Esophagus squamous epithelium (tissue), 5 donors: ENCODE measurements at regions not wholly inside any gene's neighbourhood (a gene's known extent, or its start where the extent isn't known, plus 50 kb on each side); places are given as distances from the start of the nearest gene placed in this dataset.

Source experiments
- DNase-seq: peaks from one replicate; lab custom pipeline; 2025; lab: John Stamatoyannopoulos, UW
- H3K27ac ChIP-seq, 4 donors: fragments of 200-600 bp; sonication (generic); one replicate each; pipeline ENCODE4 v1.5.1; 2016 to 2019; ENCODE audit warnings: mild to moderate bottlenecking in 1 of 4
- H3K27me3 ChIP-seq, 4 donors: fragments of 200-600 bp; sonication (generic); 1 replicate in 3 of 4; 2 replicates in 1 of 4; pipeline versions ENCODE4 v1.5.1 to v1.6.0; 2017 to 2021; ENCODE audit warnings: antibody characterized with exemption in 1 of 4
- H3K36me3 ChIP-seq, 3 donors: fragments of 200-600 bp; sonication (generic); one replicate each; pipeline ENCODE4 v1.5.1; 2016 to 2019
- H3K4me1 ChIP-seq, 3 donors: fragments of 200-600 bp; sonication (generic); one replicate each; pipeline ENCODE4 v1.5.1; 2017 to 2019
- H3K4me3 ChIP-seq, 4 donors: fragments of 200-600 bp; sonication (generic); 1 replicate in 3 of 4; 2 replicates in 1 of 4; pipeline ENCODE4 v1.5.1; 2016 to 2019; ENCODE audit warnings: mild to moderate bottlenecking in 2 of 4, moderate library complexity in 1 of 4
- H3K9me3 ChIP-seq, 3 donors: fragments of 200-600 bp; sonication (generic); one replicate each; pipeline ENCODE4 v1.5.1; 2016 to 2019
- POLR2A ChIP-seq, 4 donors: fragments of 450-650 bp; IDR thresholded peaks; one replicate each; pipeline ENCODE4 v1.6.1; 2017; ENCODE audit warnings: antibody characterized with exemption in 4 of 4, mild to moderate bottlenecking in 4 of 4, moderate library complexity in 3 of 4
- WGBS, 2 donors: methylation state at CpG; one replicate each; pipeline ENCODE4 v1.1.5; 2018; 5-methylcytosine and 5-hydroxymethylcytosine counted together
- intact Hi-C: fragments of 100-400 bp; cut with DNase I; formaldehyde crosslinking; loops from one replicate; pipeline ENCODE4 v1.15.0; 2022
- TF ChIP-seq, protein P1 (sequence below), 6 experiments: fragments of 450-650 bp in 4 of 6; fragments of 200-600 bp in 2 of 6; sonication (generic) in 2 of 6; IDR thresholded peaks; one replicate each; pipeline ENCODE4 v1.5.1; 2016 to 2019; ENCODE audit warnings: antibody characterized with exemption in 6 of 6, mild to moderate bottlenecking in 4 of 6, moderate library complexity in 4 of 6
- donor health status: DM: yes; HTN: yes; CAD: no.

DNA sequence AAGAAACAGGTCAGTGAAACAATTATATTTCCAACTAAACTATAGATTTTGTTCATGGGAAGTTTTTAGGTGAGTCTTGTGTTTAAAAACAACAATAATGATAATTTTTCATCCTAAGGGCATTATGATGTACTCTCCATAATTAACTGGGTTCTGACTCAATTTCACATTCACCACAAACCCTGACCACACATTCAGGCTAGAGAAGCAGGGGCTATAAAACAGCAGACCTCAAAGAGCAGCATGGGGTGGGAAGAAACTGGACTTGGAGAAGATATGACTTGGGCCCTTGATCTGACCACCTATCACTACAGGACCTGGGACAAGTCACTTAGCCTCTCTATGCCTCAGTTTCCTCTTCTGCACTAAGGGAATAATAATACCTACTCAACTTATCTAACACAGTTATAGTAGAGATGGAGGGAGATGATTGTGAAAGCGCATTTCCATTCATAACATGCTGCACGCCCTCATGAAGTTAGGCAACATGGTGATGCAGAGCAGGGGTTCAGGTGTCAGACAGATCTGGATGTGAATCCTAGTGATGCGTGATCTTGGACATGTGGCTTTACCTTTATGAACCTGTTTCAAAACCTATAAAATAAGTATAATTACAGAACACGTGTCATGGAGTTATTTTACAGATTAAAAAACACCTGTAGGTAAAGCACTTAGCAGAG lies 63.0 kb upstream of the ACP3 start:
- no peaks in the 10 kb centered on the region for H3K36me3 ChIP-seq
- no peaks in the 10 kb centered on the region for H3K27me3 ChIP-seq
- 57 to 77% methylated on average over 4 of the region's 4 CpGs for WGBS, 2 donors
- peaks cover 0 to 9% (median 0%) of the 10 kb centered on the region in 3 donors for H3K4me1 ChIP-seq
- no peak for DNase-seq
- H3K4me3 ChIP-seq = no peak overlapping the region
- no peak for TF ChIP-seq POLR2A (IDR thresholded peaks at IDR 0.05)
- TF ChIP-seq, protein P1, sequence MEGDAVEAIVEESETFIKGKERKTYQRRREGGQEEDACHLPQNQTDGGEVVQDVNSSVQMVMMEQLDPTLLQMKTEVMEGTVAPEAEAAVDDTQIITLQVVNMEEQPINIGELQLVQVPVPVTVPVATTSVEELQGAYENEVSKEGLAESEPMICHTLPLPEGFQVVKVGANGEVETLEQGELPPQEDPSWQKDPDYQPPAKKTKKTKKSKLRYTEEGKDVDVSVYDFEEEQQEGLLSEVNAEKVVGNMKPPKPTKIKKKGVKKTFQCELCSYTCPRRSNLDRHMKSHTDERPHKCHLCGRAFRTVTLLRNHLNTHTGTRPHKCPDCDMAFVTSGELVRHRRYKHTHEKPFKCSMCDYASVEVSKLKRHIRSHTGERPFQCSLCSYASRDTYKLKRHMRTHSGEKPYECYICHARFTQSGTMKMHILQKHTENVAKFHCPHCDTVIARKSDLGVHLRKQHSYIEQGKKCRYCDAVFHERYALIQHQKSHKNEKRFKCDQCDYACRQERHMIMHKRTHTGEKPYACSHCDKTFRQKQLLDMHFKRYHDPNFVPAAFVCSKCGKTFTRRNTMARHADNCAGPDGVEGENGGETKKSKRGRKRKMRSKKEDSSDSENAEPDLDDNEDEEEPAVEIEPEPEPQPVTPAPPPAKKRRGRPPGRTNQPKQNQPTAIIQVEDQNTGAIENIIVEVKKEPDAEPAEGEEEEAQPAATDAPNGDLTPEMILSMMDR (IDR thresholded peaks at IDR 0.05) = no peak
- intact Hi-C loops = loop anchor here (5.0 kb wide), 1 partner anchor 88 kb away; no protein-coding TSS in a partner anchor
- H3K9me3 ChIP-seq = no peaks in the 10 kb centered on the region
- H3K27ac ChIP-seq = no peak overlapping the region

DNA sequence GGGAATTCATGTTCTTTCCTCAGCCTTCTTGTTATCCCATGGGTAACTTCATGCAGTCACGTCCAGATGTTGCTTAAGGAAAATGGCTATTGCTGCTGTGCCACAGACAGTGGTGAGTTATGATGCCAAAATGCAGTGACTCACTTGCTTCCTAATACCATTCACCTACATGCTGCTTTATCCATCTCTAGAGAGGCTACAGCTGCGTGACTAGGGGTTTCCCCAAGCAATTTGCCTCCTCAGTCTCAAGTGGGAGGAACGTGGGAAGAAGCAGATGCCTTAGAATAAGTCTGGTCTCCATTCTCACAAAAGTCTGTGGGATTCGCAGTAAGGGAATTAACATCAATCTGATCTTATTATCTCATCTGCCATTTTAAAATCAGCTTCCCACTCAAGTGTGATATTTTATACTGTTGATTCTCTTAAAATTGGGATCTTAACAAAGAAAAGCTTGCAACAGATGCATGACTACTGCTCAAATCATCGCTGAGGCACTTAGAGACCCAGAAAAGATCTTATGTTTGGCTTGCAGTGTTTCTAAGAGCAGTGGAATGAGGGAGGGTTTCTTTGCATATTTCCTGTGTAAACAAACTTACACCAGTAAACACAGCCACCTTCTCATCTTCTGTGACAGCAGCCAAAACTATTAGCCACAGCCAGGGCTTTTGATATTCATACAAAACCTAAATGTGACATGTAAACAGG lies 62.0 kb upstream of the ACP3 start:
- intact Hi-C loops = no loop called here
- no peak overlapping the region for H3K4me3 ChIP-seq
- peaks cover 0 to 13% (median 0%) of the 10 kb centered on the region in 3 donors for H3K4me1 ChIP-seq
- H3K27ac ChIP-seq = no peak overlapping the region
- no peaks in the 10 kb centered on the region for H3K36me3 ChIP-seq
- H3K27me3 ChIP-seq = no peaks in the 10 kb centered on the region
- no peaks in the 10 kb centered on the region for H3K9me3 ChIP-seq
- 21 to 29% methylated on average over 5 of the region's 5 CpGs for WGBS, 2 donors
- DNase-seq = no peak
- no peak for TF ChIP-seq POLR2A (IDR thresholded peaks at IDR 0.05)
- TF ChIP-seq, protein P1 (IDR thresholded peaks at IDR 0.05) = no peak

DNA sequence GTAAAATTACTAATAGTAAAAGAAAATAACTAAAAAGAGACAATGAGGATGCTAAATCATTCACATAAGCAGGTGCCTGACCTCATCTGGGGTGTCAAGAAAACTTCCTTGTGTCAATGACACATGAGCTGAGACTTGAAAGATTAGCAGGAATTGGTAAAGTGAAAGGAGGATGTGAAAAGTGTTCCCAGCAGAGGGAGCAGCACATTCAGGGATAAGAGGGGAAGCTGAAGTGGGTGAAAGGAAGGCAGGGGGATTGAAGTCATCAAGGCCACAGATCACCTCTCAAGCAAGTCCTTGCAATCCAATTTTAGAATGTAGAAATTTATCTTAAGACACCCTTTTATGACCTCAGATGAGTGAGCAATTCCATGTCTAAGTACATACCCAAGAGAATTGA lies 60.2 kb upstream of the ACP3 start:
- H3K36me3 ChIP-seq = no peaks in the 10 kb centered on the region
- DNase-seq = no peak
- TF ChIP-seq POLR2A (IDR thresholded peaks at IDR 0.05) = no peak
- TF ChIP-seq, protein P1 (IDR thresholded peaks at IDR 0.05) = peak; percentile 16 to 76 (median 40)
- H3K4me3 ChIP-seq = no peak overlapping the region
- H3K4me1 ChIP-seq = peaks cover 0 to 30% (median 0%) of the 10 kb centered on the region in 3 donors
- H3K27me3 ChIP-seq = no peaks in the 10 kb centered on the region
- intact Hi-C loops = no loop called here
- H3K27ac ChIP-seq = no peak overlapping the region
- H3K9me3 ChIP-seq = no peaks in the 10 kb centered on the region

DNA sequence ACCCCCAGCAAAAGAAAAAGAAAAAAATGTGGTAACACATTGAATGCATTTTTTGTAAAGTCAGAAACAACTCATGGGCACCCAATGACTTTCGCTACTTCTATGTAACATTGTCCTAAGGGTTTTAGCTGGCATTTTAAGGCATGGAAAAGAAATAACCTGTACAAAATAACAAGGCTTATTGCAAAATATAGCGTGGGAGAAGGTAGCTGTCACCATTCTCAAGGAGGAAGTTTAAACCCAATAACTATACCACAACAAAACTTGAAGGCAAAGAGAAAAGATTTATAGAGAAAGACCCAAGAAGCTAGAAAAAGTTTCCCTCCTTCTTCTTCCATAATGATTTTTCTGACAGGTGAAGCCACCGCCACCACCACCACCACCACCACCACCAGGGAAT lies 55.7 kb upstream of the ACP3 start:
- DNase-seq = no peak
- TF ChIP-seq POLR2A (IDR thresholded peaks at IDR 0.05) = no peak
- TF ChIP-seq, protein P1 (IDR thresholded peaks at IDR 0.05) = no peak
- WGBS, 2 donors = 77 to 82% methylated on average over 3 of the region's 3 CpGs
- Histone ChIP-seq H3K9me3 (no peaks in the 10 kb centered on the region), H3K36me3 (no peaks in the 10 kb centered on the region), H3K27ac (peak overlapping the region; percentile 28 to 81 (median 70)), H3K4me1 (peaks cover 0 to 57% (median 0%) of the 10 kb centered on the region in 3 donors), H3K27me3 (no peaks in the 10 kb centered on the region), H3K4me3 (peak overlapping the region in 2 of 4 donors; percentile 14 to 23)
- intact Hi-C loops = no loop called here

DNA sequence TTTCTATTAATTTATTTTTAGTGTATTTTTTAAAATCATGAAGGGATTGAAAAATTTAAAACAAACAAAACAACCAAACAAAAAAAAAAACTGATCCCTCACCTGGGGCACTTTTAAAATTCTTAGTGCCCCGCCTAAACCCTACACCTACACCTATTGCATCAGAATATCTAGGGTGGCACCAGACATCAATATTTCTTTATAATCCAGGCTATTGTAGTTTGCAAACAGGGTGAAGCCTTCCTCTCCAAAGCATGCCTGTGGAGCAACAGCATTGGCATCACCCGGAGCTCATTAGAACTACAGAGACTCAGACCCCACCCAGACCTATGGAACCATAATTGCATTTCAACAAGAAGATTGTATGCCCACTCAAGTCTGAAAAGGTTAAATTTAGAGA lies 54.9 kb upstream of the ACP3 start:
- TF ChIP-seq, protein P1 (IDR thresholded peaks at IDR 0.05) = no peak
- no peak for TF ChIP-seq POLR2A (IDR thresholded peaks at IDR 0.05)
- Histone ChIP-seq H3K4me1 (peaks cover 0 to 57% (median 0%) of the 10 kb centered on the region in 3 donors), H3K4me3 (peak overlapping the region in 1 of 4 donors; percentile 23), H3K36me3 (no peaks in the 10 kb centered on the region), H3K27ac (peak overlapping the region; percentile 22 to 81 (median 70)), H3K9me3 (no peaks in the 10 kb centered on the region), H3K27me3 (no peaks in the 10 kb centered on the region)
- DNase-seq = no peak
- intact Hi-C loops = no loop called here
- WGBS, 2 donors = 22 to 54% methylated on average over 2 of the region's 2 CpGs
